ENCODE measurements at regions not wholly inside any gene's neighbourhood (a gene's known extent, or its start where the extent isn't known, plus 50 kb on each side); places are given as distances from the start of the nearest gene placed in this dataset.

- no peak for TF ChIP-seq SUZ12 (IDR thresholded peaks at IDR 0.05; ENCODE audit: extremely low read depth, insufficient read depth, insufficient read length)
- no peak for TF ChIP-seq YY1 (IDR thresholded peaks at IDR 0.05; ENCODE audit: insufficient read depth, insufficient read length)
- no peak for TF ChIP-seq ZNF274 (IDR thresholded peaks at IDR 0.05; ENCODE audit: low read depth, low read length)
Measured at GRCh38 chr5:33160871-33161270, 279.9 kb upstream of the TARS1 start.
